ENCODE measurements at regions not wholly inside any gene's neighbourhood (a gene's known extent, or its start where the extent isn't known, plus 50 kb on each side); places are given as distances from the start of the nearest gene placed in this dataset.
"Not testable (repeated sequence)": the region's sequence is repeated elsewhere in the genome, so short reads cannot be mapped to it uniquely, and the experiment has no call there.

DNA sequence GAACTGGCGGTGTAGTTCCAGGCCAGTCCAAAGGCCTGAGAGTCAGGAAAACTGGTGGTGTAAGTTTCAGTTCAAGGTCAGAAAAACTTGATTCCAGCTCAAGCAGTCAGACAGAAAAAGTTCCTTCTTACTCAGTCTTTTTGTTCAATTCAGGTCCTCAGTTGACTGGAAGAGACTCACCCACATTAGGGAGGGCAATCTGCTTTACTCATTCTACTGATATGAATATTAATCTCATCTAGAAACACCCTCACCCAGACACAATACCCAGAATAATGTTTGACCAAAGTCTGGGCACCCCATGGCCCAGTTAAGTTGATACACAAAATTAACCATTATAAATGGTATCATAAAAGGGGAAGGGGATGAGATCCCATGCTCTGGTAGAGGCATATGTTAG is 50.1 kb upstream of the LTA4H start:
- TF ChIP-seq FOXP2 (optimal IDR thresholded peaks at IDR 0.05; ENCODE audit: control extremely low read depth, extremely low read length, insufficient read depth) (no peak), POLR2AphosphoS5 (IDR thresholded peaks at IDR 0.05; ENCODE audit: borderline replicate concordance, low read depth, low read length) (no peak), EZH2 (IDR thresholded peaks at IDR 0.05) (no peak)
- Histone ChIP-seq H3K27ac (no peak overlapping the region), H3K36me3 (ENCODE audit: insufficient read depth, low read length) (no peaks in the 10 kb centered on the region), H3K9ac (ENCODE audit: insufficient read length) (no peak overlapping the region), H3K4me3 (no peak overlapping the region), H3K9me3 (ENCODE audit: low read depth, low read length) (no peaks in the 10 kb centered on the region)
- DNase-seq (ENCODE audit: low read depth, low spot score): no peak

DNA sequence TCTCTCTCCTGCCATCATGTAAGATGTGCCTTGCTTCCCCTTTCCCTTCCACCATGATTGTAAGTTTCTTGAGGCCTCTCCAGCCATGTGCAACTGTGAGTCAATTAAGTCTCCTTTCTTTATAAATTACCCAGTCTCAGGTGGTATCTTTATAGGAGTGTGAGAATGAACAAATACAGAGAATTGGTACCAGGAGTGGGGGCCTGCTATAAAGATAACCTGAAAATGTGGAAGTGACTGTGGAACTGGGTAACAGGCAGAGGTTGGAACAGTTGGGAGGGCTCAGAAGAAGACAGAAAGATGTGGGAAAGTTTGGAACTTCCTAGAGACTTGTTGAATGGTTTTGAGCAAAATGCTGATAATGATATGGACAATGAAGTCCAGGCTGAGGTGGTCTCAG is 50.8 kb upstream of the LTA4H start:
- H3K9me3 ChIP-seq (ENCODE audit: low read depth, low read length); H3K36me3 ChIP-seq (ENCODE audit: insufficient read depth, low read length); H3K4me3 ChIP-seq; H3K9ac ChIP-seq (ENCODE audit: insufficient read length); DNase-seq (ENCODE audit: low read depth, low spot score); H3K27ac ChIP-seq: not testable (repeated sequence)

DNA sequence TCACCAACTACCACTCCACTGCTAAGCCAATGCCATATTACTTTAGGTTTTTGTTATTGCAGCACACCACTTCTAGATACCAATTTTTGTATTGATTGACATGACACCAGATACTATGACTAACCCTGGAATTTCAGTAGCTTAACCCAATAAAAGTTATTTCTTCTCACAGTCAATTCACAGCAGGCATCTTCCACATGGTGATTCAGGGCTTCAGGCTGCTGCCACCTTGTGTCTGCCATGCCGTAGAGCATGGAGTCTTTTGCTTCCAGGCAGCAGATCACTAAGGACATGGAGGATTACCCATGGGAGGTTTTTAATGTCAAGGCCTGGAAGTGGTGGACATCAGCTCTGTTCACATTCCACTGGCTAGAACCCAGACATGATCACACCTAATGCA is 56.4 kb upstream of the LTA4H start:
- no peak for DNase-seq (ENCODE audit: low read depth, low spot score)
- TF ChIP-seq POLR2AphosphoS5 (IDR thresholded peaks at IDR 0.05; ENCODE audit: borderline replicate concordance, low read depth, low read length): no peak
- TF ChIP-seq FOXP2 (optimal IDR thresholded peaks at IDR 0.05; ENCODE audit: control extremely low read depth, extremely low read length, insufficient read depth): no peak
- no peak for TF ChIP-seq EZH2 (IDR thresholded peaks at IDR 0.05)
- Histone ChIP-seq H3K4me3 (no peak overlapping the region), H3K27ac (no peak overlapping the region), H3K9me3 (ENCODE audit: low read depth, low read length) (no peaks in the 10 kb centered on the region), H3K9ac (ENCODE audit: insufficient read length) (no peak overlapping the region), H3K36me3 (ENCODE audit: insufficient read depth, low read length) (no peaks in the 10 kb centered on the region)

DNA sequence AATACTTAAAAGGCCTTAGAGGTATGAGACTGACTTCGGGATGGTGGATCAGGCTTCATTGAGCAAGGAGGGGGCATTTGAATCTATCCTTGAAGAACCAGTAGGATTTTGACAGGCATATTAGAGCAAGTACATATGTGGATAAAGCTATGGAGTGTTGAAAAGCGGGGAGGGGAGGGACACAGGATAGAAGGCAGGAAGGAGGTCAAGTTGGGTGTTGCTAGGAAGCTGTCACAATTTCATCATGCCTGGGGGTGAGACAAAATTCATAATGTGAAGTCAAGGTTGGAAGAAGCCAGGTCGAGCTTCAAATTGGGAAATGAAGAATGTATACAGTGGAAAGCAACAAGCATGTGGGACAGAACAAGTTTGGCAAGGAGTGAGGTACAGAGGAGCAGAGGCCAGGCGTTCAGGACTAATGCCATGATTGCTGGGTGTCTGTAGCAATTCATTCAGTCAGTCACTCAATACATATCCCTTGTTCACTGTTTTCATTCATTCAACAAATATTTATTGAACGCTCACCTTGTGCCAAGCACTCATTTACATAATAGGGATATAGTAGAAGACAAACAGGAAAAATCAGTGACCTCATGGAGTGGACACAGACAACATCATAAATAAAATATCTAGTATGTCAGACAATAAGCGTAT is 58.3 kb upstream of the LTA4H start:
- Histone ChIP-seq H3K36me3 (ENCODE audit: insufficient read depth, low read length) (no peaks in the 10 kb centered on the region), H3K9me3 (ENCODE audit: low read depth, low read length) (no peaks in the 10 kb centered on the region), H3K4me3 (no peak overlapping the region), H3K9ac (ENCODE audit: insufficient read length) (no peak overlapping the region), H3K27ac (no peak overlapping the region)
- TF ChIP-seq POLR2AphosphoS5 (IDR thresholded peaks at IDR 0.05; ENCODE audit: borderline replicate concordance, low read depth, low read length) (no peak), EZH2 (IDR thresholded peaks at IDR 0.05) (no peak), FOXP2 (optimal IDR thresholded peaks at IDR 0.05; ENCODE audit: control extremely low read depth, extremely low read length, insufficient read depth) (no peak)
- no peak for DNase-seq (ENCODE audit: low read depth, low spot score)

DNA sequence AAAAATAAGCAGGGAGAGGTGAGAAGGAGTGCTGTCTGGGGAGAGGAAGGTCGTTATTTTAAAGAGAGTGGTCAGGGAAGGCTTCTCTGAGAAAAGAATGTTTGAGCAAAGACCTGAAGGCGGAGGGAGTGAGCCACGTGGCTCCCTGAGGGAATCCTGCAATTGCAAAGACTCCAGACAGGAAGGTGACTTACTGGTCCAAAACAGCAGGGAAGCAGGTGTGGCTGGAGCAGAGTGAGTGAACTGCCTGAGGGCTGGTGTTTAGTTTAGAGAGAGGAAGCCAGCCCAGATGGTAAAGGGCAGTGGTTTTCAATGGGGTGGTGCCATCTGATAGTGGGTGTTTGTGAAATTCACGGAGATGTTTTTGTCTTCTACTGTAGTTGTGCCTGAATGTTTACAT is 58.8 kb upstream of the LTA4H start:
- Histone ChIP-seq H3K9me3 (ENCODE audit: low read depth, low read length) (no peaks in the 10 kb centered on the region), H3K4me3 (no peak overlapping the region), H3K27ac (no peak overlapping the region), H3K36me3 (ENCODE audit: insufficient read depth, low read length) (no peaks in the 10 kb centered on the region), H3K9ac (ENCODE audit: insufficient read length) (no peak overlapping the region)
- TF ChIP-seq FOXP2 (optimal IDR thresholded peaks at IDR 0.05; ENCODE audit: control extremely low read depth, extremely low read length, insufficient read depth): no peak
- TF ChIP-seq POLR2AphosphoS5 (IDR thresholded peaks at IDR 0.05; ENCODE audit: borderline replicate concordance, low read depth, low read length): no peak
- TF ChIP-seq EZH2 (IDR thresholded peaks at IDR 0.05): no peak
- no peak for DNase-seq (ENCODE audit: low read depth, low spot score)

DNA sequence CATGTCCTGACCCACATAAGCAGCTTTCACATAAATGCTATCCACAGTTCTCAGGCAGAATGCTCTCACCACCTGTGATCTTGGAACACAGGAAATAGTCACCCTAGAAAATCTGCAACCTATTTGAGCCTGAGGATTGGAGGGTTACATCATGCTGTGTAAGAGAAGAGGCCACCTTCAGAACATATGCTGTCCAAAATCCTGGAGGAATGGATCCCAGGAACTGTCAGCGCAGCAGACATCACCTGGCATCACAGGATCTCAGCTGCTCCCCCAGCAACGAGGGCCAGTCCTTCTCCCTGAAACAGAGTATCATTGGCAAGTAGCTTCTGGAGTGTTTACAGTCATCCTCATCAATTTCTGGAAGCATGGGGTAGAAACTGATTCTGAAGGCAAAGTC is 63.2 kb upstream of the LTA4H start:
- Histone ChIP-seq H3K9ac (ENCODE audit: insufficient read length) (no peak overlapping the region), H3K36me3 (ENCODE audit: insufficient read depth, low read length) (no peaks in the 10 kb centered on the region), H3K4me3 (no peak overlapping the region), H3K27ac (no peak overlapping the region), H3K9me3 (ENCODE audit: low read depth, low read length) (no peaks in the 10 kb centered on the region)
- no peak for DNase-seq (ENCODE audit: low read depth, low spot score)
- TF ChIP-seq FOXP2 (optimal IDR thresholded peaks at IDR 0.05; ENCODE audit: control extremely low read depth, extremely low read length, insufficient read depth): no peak
- TF ChIP-seq POLR2AphosphoS5 (IDR thresholded peaks at IDR 0.05; ENCODE audit: borderline replicate concordance, low read depth, low read length): no peak
- TF ChIP-seq EZH2 (IDR thresholded peaks at IDR 0.05): no peak

DNA sequence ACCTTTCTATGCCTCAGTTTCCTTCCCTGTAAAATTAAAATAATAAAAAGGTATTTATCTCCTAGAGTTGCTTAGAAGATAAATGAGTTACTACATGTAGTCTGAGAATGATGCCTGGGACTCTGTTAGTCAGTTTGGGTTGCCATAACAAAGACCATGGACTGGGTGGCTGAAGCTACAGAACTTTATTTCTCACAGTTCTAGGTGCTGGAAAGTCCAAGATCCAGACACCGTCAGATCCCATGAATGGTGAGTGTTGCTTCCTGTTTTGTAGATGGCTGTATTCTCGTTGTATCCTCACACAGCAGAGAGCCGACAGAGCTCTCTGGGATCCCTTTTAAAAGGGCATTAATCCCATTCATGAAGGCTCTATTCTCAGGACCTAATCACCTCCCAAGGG is 64.0 kb upstream of the LTA4H start:
- Histone ChIP-seq H3K36me3 (ENCODE audit: insufficient read depth, low read length) (no peaks in the 10 kb centered on the region), H3K4me3 (no peak overlapping the region), H3K9ac (ENCODE audit: insufficient read length) (no peak overlapping the region), H3K9me3 (ENCODE audit: low read depth, low read length) (no peaks in the 10 kb centered on the region), H3K27ac (no peak overlapping the region)
- no peak for TF ChIP-seq FOXP2 (optimal IDR thresholded peaks at IDR 0.05; ENCODE audit: control extremely low read depth, extremely low read length, insufficient read depth)
- TF ChIP-seq EZH2 (IDR thresholded peaks at IDR 0.05): no peak
- TF ChIP-seq POLR2AphosphoS5 (IDR thresholded peaks at IDR 0.05; ENCODE audit: borderline replicate concordance, low read depth, low read length): no peak
- DNase-seq (ENCODE audit: low read depth, low spot score): no peak

DNA sequence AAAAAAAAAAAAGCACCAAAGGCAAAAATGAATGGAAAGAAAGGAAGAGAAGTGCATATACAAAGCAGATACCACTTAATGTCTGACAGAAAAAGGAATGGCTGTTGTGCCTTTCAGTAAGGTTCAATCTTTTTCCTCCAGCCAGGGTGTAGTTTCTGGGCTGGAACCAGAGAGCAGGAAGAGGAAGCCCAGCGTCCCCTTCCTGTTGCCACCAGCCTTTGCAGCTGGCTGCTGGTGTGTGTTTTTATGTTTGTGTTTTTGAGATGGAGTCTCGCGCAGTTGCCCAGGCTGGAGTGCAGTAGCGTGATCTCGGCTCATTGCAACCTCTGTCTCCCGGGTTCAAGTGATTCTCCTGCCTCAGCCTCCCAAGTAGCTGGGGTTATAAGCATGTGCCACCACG is 64.6 kb upstream of the LTA4H start:
- Histone ChIP-seq H3K9me3 (ENCODE audit: low read depth, low read length) (no peaks in the 10 kb centered on the region), H3K4me3 (no peak overlapping the region), H3K27ac (no peak overlapping the region), H3K9ac (ENCODE audit: insufficient read length) (no peak overlapping the region), H3K36me3 (ENCODE audit: insufficient read depth, low read length) (no peaks in the 10 kb centered on the region)
- TF ChIP-seq EZH2 (IDR thresholded peaks at IDR 0.05) (no peak), FOXP2 (optimal IDR thresholded peaks at IDR 0.05; ENCODE audit: control extremely low read depth, extremely low read length, insufficient read depth) (no peak), POLR2AphosphoS5 (IDR thresholded peaks at IDR 0.05; ENCODE audit: borderline replicate concordance, low read depth, low read length) (no peak)
- DNase-seq (ENCODE audit: low read depth, low spot score): no peak

DNA sequence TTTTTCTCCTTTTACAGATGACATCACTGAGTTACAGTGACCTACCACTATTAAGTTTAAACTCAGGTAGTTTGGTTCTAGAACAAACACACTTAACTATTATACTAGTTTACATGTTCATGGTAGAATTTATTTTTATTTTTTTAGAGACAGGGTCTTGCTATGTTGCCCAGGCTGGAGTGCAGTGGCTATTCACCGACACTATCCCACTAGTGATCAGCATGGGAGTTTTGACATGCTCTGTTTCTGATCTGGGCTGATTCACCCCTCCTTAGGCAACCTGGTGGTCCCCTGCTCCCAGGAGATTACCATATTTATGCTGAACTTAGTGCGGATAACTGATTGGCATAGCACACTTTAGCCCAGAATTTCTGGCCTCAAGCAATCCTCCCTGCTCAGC is 66.4 kb upstream of the LTA4H start:
- no peak overlapping the region for H3K4me3 ChIP-seq
- H3K36me3 ChIP-seq (ENCODE audit: insufficient read depth, low read length): no peaks in the 10 kb centered on the region
- no peak for DNase-seq (ENCODE audit: low read depth, low spot score)
- no peak overlapping the region for H3K27ac ChIP-seq
- H3K9me3 ChIP-seq (ENCODE audit: low read depth, low read length): no peaks in the 10 kb centered on the region
- no peak for TF ChIP-seq FOXP2 (optimal IDR thresholded peaks at IDR 0.05; ENCODE audit: control extremely low read depth, extremely low read length, insufficient read depth)
- TF ChIP-seq EZH2 (IDR thresholded peaks at IDR 0.05): no peak
- no peak for TF ChIP-seq POLR2AphosphoS5 (IDR thresholded peaks at IDR 0.05; ENCODE audit: borderline replicate concordance, low read depth, low read length)
- no peak overlapping the region for H3K9ac ChIP-seq (ENCODE audit: insufficient read length)

All from SK-N-MC (cell line).